GM12875 (cell line): ENCODE measurements at regions not wholly inside any gene's neighbourhood (a gene's known extent, or its start where the extent isn't known, plus 50 kb on each side); places are given as distances from the start of the nearest gene placed in this dataset.
"Not testable (repeated sequence)": the region's sequence is repeated elsewhere in the genome, so short reads cannot be mapped to it uniquely, and the experiment has no call there.

Source experiments
- H3K4me3 ChIP-seq: one replicate; pipeline ENCODE4 v1.5.1; 2011; ENCODE audit warnings: low read depth, low read length, control low read depth
- CTCF ChIP-seq: IDR thresholded peaks from 2 replicates; pipeline ENCODE4 v1.5.1; 2011; ENCODE audit warnings: low read depth, mild to moderate bottlenecking, control low read depth, inconsistent platforms, low read length, moderate library complexity, borderline replicate concordance; ENCODE audit not compliant: insufficient read depth

DNA sequence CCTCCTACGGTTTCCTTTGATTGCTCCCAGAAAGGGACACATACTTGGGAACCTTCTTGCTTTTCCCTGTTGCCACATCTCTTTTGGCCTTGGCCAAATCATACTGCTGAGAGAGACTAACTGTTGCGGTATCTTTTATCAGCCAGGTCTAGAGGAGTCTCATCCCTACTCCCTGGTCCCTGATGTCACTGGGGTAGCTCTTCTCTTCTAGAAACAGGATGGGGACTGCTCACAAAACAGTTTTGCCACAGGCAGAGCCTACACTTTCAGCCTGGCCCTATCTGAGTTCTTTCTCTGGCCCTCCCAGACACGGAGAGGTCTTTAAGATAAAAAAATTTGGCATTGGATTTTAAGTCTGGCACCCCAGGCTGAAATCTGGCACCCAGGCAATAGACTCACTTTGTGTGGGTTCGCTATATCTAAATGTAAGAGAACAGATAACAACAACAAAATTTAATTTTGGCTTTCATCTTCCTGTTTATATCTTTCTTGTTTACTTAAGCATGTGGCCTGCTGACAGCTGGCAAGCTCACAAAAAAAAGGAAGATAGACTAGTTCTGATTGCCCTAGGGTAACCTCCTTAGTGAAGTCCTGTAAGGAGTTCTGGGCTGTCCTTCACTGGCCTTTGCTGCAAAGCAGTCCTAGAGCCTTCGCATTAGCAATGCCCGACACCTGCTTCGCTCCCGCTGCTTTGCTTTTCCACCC, 228.3 kb upstream of the NPVF start:
- no peak overlapping the region for H3K4me3 ChIP-seq
- TF ChIP-seq CTCF = no peak

- no peak for TF ChIP-seq CTCF
- no peak overlapping the region for H3K4me3 ChIP-seq
These were observed 230.8 kb upstream of the NPVF start for GRCh38 chr7:25459057-25459456.

- TF ChIP-seq CTCF = no peak
- no peak overlapping the region for H3K4me3 ChIP-seq
These were observed 232.1 kb upstream of the NPVF start for GRCh38 chr7:25460433-25460832.

DNA sequence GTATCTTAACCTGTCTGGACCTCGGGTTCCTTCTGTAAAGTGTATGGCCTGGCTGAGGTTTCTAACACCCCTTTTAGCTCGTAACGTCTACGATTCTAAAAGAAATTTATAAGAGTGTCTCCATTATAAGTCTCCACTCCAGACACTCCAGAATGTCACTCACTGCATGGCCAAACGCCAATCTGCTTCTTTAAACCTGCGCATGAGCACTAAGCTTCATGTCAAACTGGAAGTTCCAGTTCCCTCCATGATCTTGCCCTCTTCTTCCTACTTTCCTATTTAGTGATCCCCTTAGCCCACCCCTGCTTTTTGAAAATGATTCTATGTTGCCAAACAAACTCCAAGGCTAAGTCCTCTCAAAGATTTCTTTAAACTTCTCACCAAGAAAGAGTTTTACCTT, 241.4 kb upstream of the NPVF start:
- no peak for TF ChIP-seq CTCF
- H3K4me3 ChIP-seq = no peak overlapping the region

GRCh38 chr7:25476863-25477499, 248.7 kb upstream of the NPVF start:
- H3K4me3 ChIP-seq = no peak overlapping the region
- TF ChIP-seq CTCF = no peak

DNA sequence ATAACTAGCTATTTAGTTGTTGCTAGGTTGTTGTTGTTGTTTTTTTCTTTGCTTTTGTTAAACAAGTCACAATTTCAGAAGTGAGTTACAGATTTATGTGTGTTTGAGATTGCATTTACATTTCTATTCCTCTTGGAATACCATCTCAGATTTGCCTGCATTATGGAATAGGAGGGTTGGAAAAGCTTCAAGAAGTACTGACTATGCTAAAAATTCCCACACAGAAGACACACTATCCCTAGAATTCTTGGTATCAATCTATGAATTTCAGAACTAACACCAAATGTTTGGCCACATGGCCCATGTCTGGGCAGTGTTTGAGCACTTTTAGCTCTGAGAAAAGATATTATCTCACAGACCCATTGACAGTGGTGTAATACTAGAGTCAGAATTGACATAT, 249.9 kb upstream of the NPVF start:
- not testable (repeated sequence) for H3K4me3 ChIP-seq

DNA sequence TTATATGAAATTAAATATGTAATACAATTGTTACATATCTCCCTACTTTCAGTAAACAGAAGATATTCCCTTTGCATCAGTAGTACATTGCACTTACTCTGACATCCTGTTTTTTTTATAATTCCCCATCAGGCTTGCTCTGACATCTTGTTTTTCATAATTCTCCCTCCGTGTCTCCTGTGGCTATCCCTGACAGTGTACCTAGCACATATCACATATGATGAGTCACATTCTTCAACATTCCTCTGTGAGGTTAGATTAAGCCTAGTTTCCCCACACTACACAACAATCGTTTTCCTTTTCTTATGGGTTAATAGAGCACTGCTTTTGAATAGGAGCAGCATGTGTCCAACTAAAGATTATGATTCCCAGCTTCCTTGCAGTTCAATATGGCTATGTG, 250.6 kb upstream of the NPVF start:
- no peak for TF ChIP-seq CTCF
- no peak overlapping the region for H3K4me3 ChIP-seq
